OCI-LY7 (cell line): ENCODE measurements at regions not wholly inside any gene's neighbourhood (a gene's known extent, or its start where the extent isn't known, plus 50 kb on each side); places are given as distances from the start of the nearest gene placed in this dataset.

Experiments
- EZH2phosphoT487 ChIP-seq: fragments of 200-600 bp; sonication (generic); IDR thresholded peaks from 2 replicates; pipeline ENCODE4 v1.6.1; 2018; ENCODE audit warnings: low read depth, borderline replicate concordance, mild to moderate bottlenecking, mixed run types, antibody characterized with exemption, low read length, moderate library complexity, mixed read lengths
- TF ChIP-seq, protein P1 (sequence below): fragments of 200-600 bp; sonication (generic); conservative IDR thresholded peaks from 2 replicates; pipeline ENCODE4 v1.5.1; 2014; ENCODE audit warnings: mild to moderate bottlenecking, antibody characterized with exemption, low read length, moderate library complexity, mixed read lengths

DNA sequence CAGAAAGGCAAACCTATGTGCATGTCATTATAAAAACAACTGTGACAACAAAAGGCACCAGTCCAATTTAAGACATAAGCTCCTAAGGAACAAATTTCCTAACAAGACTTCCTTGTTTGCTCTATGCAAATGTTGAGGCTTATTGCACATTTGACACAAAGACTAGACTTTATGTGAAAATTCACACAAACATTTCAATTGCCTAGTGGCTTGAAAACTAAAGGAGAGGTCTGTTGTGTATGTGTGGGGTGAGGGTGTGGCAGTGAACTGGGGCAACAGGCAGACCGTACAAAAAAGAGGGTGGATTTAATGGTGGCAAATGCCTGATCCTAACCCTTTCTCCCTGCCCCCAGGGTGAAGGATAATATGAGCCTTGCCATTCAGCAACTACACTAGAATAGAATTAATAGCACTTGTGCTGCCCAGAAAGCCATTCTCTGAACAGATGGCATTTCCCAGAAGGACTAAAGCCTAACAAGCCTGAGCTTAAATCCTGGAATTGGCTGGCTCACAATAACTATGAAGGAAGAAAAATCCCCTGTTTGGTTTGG is 73.9 kb downstream of the GLUL start:
- TF ChIP-seq, protein P1, sequence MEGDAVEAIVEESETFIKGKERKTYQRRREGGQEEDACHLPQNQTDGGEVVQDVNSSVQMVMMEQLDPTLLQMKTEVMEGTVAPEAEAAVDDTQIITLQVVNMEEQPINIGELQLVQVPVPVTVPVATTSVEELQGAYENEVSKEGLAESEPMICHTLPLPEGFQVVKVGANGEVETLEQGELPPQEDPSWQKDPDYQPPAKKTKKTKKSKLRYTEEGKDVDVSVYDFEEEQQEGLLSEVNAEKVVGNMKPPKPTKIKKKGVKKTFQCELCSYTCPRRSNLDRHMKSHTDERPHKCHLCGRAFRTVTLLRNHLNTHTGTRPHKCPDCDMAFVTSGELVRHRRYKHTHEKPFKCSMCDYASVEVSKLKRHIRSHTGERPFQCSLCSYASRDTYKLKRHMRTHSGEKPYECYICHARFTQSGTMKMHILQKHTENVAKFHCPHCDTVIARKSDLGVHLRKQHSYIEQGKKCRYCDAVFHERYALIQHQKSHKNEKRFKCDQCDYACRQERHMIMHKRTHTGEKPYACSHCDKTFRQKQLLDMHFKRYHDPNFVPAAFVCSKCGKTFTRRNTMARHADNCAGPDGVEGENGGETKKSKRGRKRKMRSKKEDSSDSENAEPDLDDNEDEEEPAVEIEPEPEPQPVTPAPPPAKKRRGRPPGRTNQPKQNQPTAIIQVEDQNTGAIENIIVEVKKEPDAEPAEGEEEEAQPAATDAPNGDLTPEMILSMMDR = no peak
- TF ChIP-seq EZH2phosphoT487 = no peak
